ENCODE measurements at regions not wholly inside any gene's neighbourhood (a gene's known extent, or its start where the extent isn't known, plus 50 kb on each side); places are given as distances from the start of the nearest gene placed in this dataset.

DNA sequence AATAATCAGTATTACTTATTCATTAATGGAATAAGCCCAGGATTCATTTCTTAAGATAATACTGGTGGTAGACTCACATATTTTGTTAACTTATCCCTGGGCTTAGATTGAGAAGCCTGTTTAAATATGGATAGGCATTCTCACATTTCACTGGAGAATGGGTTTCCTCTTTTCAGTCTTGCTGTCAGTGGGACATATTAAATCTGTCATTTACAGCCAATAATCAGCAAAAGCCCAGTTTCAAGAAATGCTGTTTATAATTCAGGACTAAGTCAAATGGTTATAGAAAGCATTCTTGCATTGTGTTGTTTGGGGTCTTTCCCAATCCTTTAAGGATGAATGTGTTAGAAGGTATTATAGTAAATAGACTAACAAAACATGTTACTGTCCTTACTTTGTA, 143.7 kb upstream of the NAALADL2 start:
- Histone ChIP-seq H2BK5ac (ENCODE audit: low read depth, low read length) (no peak overlapping the region), H2AFZ (ENCODE audit: low read length) (no peak overlapping the region), H3K23ac (ENCODE audit: insufficient read length) (no peak overlapping the region), H4K5ac (ENCODE audit: insufficient read length, low read depth, low read length) (no peak overlapping the region), H2BK15ac (ENCODE audit: low read length) (no peak overlapping the region), H3K36me3 (ENCODE audit: control insufficient read depth in 2 of 4, insufficient read depth in 4 of 4, low read length in 3 of 4) (no peaks in the 10 kb centered on the region), H3K4ac (replicated peaks; ENCODE audit: insufficient read length, low read depth, low read length) (no peak overlapping the region), H4K8ac (ENCODE audit: extremely low read depth, insufficient read depth, low read length) (no peak overlapping the region), H3K14ac (ENCODE audit: insufficient read length) (no peak overlapping the region), H4K20me1 (replicated peaks in 1 of 2; ENCODE audit: control insufficient read depth in 1 of 2, insufficient read depth in 2 of 2, low read length in 2 of 2) (no peaks in the 10 kb centered on the region), H2BK20ac (ENCODE audit: low read length) (no peak overlapping the region), H3K56ac (replicated peaks; ENCODE audit: insufficient read length, low read depth, low read length) (no peak overlapping the region), H3K79me2 (ENCODE audit: control insufficient read depth in 1 of 2, insufficient read depth in 2 of 2, low read length in 2 of 2) (no peaks in the 10 kb centered on the region), H3K4me3 (ENCODE audit: extremely low read depth in 1 of 4, insufficient read depth in 2 of 4, low read depth in 3 of 4, low read length in 4 of 4) (no peak overlapping the region), H3K9me3 (ENCODE audit: insufficient read depth in 2 of 2, low read depth in 1 of 2, low read length in 1 of 2) (no peaks in the 10 kb centered on the region), H3K79me1 (ENCODE audit: low read depth, low read length) (no peaks in the 10 kb centered on the region), H3K4me1 (replicated peaks in 1 of 4; ENCODE audit: control insufficient read depth in 3 of 4, insufficient read depth in 4 of 4, low read length in 3 of 4) (no peaks in the 10 kb centered on the region), H4K91ac (replicated peaks; ENCODE audit: insufficient read length, low read length) (no peak overlapping the region), H3K27ac (ENCODE audit: low read depth, low read length) (no peak overlapping the region), H2AK5ac (ENCODE audit: low read depth, low read length) (no peak overlapping the region), H2BK12ac (ENCODE audit: low read depth, low read length) (no peak overlapping the region), H3K23me2 (ENCODE audit: low read depth, low read length) (no peaks in the 10 kb centered on the region), H2BK120ac (replicated peaks; ENCODE audit: low read depth, low read length) (no peak overlapping the region), H3K9ac (replicated peaks in 1 of 4; ENCODE audit: extremely low read depth in 1 of 4, low read depth in 3 of 4, low read length in 3 of 4) (no peak overlapping the region), H3K18ac (ENCODE audit: extremely low read depth, low read length) (no peak overlapping the region), H3K27me3 (replicated peaks in 1 of 4; ENCODE audit: control insufficient read depth in 3 of 4, extremely low read depth in 1 of 4, insufficient read depth in 3 of 4, low read length in 3 of 4) (no peaks in the 10 kb centered on the region), H3K4me2 (ENCODE audit: insufficient read depth in 1 of 2, low read depth in 2 of 2, low read length in 2 of 2) (no peak overlapping the region)
- DNase-seq (ENCODE audit: low read depth in 1 of 2, low spot score in 2 of 2) (no peak), FAIRE-seq (no peak)
- ChIA-PET CTCF (ENCODE audit: partially characterized antibody) (no interaction called here), POLR2A (ENCODE audit: partially characterized antibody) (no interaction called here)
- no peak for TF ChIP-seq ASH2L (IDR thresholded peaks at IDR 0.05; ENCODE audit: low read length)
- no peak for TF ChIP-seq CTBP2 (IDR thresholded peaks at IDR 0.05; ENCODE audit: borderline replicate concordance, insufficient read depth, insufficient read length, low read length)
- TF ChIP-seq, protein P1, sequence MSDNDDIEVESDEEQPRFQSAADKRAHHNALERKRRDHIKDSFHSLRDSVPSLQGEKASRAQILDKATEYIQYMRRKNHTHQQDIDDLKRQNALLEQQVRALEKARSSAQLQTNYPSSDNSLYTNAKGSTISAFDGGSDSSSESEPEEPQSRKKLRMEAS (IDR thresholded peaks at IDR 0.05) = no peak
- no peak for TF ChIP-seq NANOG (IDR thresholded peaks at IDR 0.05; ENCODE audit: insufficient read depth, low read depth, low read length, poor library complexity, severe bottlenecking)
- TF ChIP-seq SIRT6 (IDR thresholded peaks at IDR 0.05; ENCODE audit: low read length) = no peak
- TF ChIP-seq TCF12 (IDR thresholded peaks at IDR 0.05; ENCODE audit: low read depth, low read length) = no peak
- TF ChIP-seq TEAD4 (IDR thresholded peaks at IDR 0.05; ENCODE audit: low read depth, low read length) = no peak
- TF ChIP-seq CBX8 (IDR thresholded peaks at IDR 0.05; ENCODE audit: borderline replicate concordance, low read depth, low read length) = no peak
